ENCODE measurements at regions not wholly inside any gene's neighbourhood (a gene's known extent, or its start where the extent isn't known, plus 50 kb on each side); places are given as distances from the start of the nearest gene placed in this dataset.

DNA sequence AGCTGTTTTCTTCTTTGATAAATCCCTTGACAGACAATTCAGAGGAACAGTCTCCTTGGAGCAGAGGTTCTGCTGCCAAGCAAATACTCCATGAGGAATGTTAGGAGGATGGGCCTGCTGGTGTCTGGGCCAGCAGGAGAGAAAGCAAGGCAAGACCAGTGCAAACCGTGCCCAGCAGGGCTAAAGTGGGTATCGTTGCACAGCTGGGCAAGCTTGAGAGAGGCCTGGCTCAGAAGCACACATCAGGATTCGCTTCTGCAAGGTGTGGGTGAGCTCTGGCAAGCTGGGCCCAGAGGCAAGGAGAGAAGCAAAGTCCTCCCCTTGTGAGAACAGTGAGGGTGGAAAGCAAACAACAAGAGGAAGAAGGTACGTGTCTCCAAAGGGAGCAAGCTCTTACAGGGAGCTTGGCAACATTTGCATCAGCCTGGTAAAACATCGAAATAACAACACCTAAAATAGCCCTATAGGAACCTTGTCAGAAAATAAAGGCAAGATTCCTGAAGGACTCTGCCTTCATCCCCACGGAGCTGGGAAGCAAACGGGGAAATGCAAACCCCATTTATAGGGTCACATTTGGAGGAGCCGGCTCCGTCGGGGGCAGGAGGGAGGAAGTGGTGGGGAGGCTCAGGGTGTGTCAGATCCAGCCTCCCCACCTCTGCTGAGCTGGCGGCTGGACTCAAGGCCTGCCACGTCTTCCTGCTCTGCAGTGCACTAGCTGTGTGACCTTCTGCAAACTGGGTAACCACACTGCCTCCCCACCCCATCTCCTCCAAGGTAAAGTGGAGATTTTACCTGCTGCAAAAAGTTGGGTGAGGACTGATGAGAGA is 62.3 kb upstream of the HIVEP3 start:
- Histone ChIP-seq H3K27me3 (ENCODE audit: insufficient read depth in 3 of 3, low read length in 2 of 3) (no peaks in the 10 kb centered on the region), H3K36me3 (ENCODE audit: insufficient read depth in 1 of 2, low read depth in 1 of 2) (no peaks in the 10 kb centered on the region), H3K27ac (no peak overlapping the region), H3K9me3 (no peaks in the 10 kb centered on the region), H3K4me1 (no peaks in the 10 kb centered on the region), H3K4me3 (no peak overlapping the region)
- intact Hi-C loops (cut with DNase I): no loop called here
- 64 to 73% (median 64%) methylated on average over 12 of the region's 12 CpGs for WGBS, 3 donors
- DNase-seq (no peak), ATAC-seq (no peak)
- TF ChIP-seq, protein P1, sequence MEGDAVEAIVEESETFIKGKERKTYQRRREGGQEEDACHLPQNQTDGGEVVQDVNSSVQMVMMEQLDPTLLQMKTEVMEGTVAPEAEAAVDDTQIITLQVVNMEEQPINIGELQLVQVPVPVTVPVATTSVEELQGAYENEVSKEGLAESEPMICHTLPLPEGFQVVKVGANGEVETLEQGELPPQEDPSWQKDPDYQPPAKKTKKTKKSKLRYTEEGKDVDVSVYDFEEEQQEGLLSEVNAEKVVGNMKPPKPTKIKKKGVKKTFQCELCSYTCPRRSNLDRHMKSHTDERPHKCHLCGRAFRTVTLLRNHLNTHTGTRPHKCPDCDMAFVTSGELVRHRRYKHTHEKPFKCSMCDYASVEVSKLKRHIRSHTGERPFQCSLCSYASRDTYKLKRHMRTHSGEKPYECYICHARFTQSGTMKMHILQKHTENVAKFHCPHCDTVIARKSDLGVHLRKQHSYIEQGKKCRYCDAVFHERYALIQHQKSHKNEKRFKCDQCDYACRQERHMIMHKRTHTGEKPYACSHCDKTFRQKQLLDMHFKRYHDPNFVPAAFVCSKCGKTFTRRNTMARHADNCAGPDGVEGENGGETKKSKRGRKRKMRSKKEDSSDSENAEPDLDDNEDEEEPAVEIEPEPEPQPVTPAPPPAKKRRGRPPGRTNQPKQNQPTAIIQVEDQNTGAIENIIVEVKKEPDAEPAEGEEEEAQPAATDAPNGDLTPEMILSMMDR (IDR thresholded peaks at IDR 0.05): no peak

GRCh38 chr1:41978986-41979385 is 60.3 kb upstream of the HIVEP3 start:
- no peak for ATAC-seq
- intact Hi-C loops (cut with DNase I): no loop called here

GRCh38 chr1:41977326-41977725 is 58.6 kb upstream of the HIVEP3 start:
- no peaks in the 10 kb centered on the region for H3K36me3 ChIP-seq (ENCODE audit: insufficient read depth in 1 of 2, low read depth in 1 of 2)
- H3K4me3 ChIP-seq: no peak overlapping the region
- intact Hi-C loops (cut with DNase I): no loop called here
- no peaks in the 10 kb centered on the region for H3K27me3 ChIP-seq (ENCODE audit: insufficient read depth in 3 of 3, low read length in 2 of 3)
- DNase-seq (no peak), ATAC-seq (no peak)
- 78 to 86% (median 81%) methylated on average over 4 of the region's 4 CpGs for WGBS, 3 donors
- H3K4me1 ChIP-seq: no peaks in the 10 kb centered on the region
- H3K27ac ChIP-seq: no peak overlapping the region
- TF ChIP-seq, protein P1 (IDR thresholded peaks at IDR 0.05): no peak
- no peaks in the 10 kb centered on the region for H3K9me3 ChIP-seq

More at GRCh38 chr1:41978986-41979385, 60.3 kb upstream of the HIVEP3 start:
- Histone ChIP-seq H3K36me3 (ENCODE audit: insufficient read depth in 1 of 2, low read depth in 1 of 2) (no peaks in the 10 kb centered on the region), H3K27ac (no peak overlapping the region), H3K9me3 (no peaks in the 10 kb centered on the region), H3K27me3 (ENCODE audit: insufficient read depth in 3 of 3, low read length in 2 of 3) (no peaks in the 10 kb centered on the region), H3K4me3 (no peak overlapping the region), H3K4me1 (no peaks in the 10 kb centered on the region)
- TF ChIP-seq, protein P1 (IDR thresholded peaks at IDR 0.05): no peak
- 85 to 90% (median 89%) methylated on average over 4 of the region's 4 CpGs for WGBS, 3 donors
- no peak for DNase-seq

- H3K4me3 ChIP-seq: no peak overlapping the region
- DNase-seq (no peak), ATAC-seq (no peak)
- WGBS, 3 donors: 95 to 96% (median 95%) methylated on average over 7 of the region's 7 CpGs
- no peaks in the 10 kb centered on the region for H3K9me3 ChIP-seq
- TF ChIP-seq, protein P1 (IDR thresholded peaks at IDR 0.05): no peak
- no peaks in the 10 kb centered on the region for H3K4me1 ChIP-seq
- H3K36me3 ChIP-seq (ENCODE audit: insufficient read depth in 1 of 2, low read depth in 1 of 2): no peaks in the 10 kb centered on the region
- intact Hi-C loops (cut with DNase I): no loop called here
- no peaks in the 10 kb centered on the region for H3K27me3 ChIP-seq (ENCODE audit: insufficient read depth in 3 of 3, low read length in 2 of 3)
- H3K27ac ChIP-seq: no peak overlapping the region
Measured at GRCh38 chr1:41976671-41977070, 57.9 kb upstream of the HIVEP3 start.
